MM.1S (cell line): ENCODE measurements at regions not wholly inside any gene's neighbourhood (a gene's known extent, or its start where the extent isn't known, plus 50 kb on each side); places are given as distances from the start of the nearest gene placed in this dataset.

ENCODE experiments used
- DNase-seq: peaks from one replicate; pipeline ENCODE4 v3.0.0-alpha.2; 2015
- H2AFZ ChIP-seq: fragments of 300-600 bp; sonication (generic); 2 replicates; pipeline ENCODE4 v1.6.0; 2016; ENCODE audit warnings: antibody characterized with exemption, low read length
- H3F3A ChIP-seq: fragments of 300-600 bp; sonication (generic); 2 replicates; pipeline ENCODE4 v1.6.1; 2016; ENCODE audit warnings: mild to moderate bottlenecking, antibody characterized with exemption, low read length, moderate library complexity, mixed read lengths; ENCODE audit not compliant: insufficient read depth
- H3K27ac ChIP-seq: fragments of 300-600 bp; sonication (generic); 2 replicates; pipeline ENCODE4 v1.5.1; 2016; ENCODE audit warnings: mild to moderate bottlenecking, low read length
- H3K27me3 ChIP-seq: fragments of 300-600 bp; sonication (generic); replicated peaks from 2 replicates; pipeline ENCODE4 v1.6.0; 2016; ENCODE audit warnings: low read length; ENCODE audit not compliant: insufficient read depth
- H3K36me3 ChIP-seq: fragments of 300-600 bp; sonication (generic); replicated peaks from 2 replicates; pipeline ENCODE4 v1.6.1; 2016; ENCODE audit warnings: mild to moderate bottlenecking, low read length, mixed read lengths; ENCODE audit not compliant: insufficient read depth
- H3K4me1 ChIP-seq: fragments of 300-600 bp; sonication (generic); 2 replicates; pipeline ENCODE4 v1.6.1; 2016; ENCODE audit warnings: low read length, mixed read lengths
- H3K4me2 ChIP-seq: fragments of 300-600 bp; sonication (generic); 2 replicates; pipeline ENCODE4 v1.6.0; 2016; ENCODE audit warnings: low read depth, low read length
- H3K4me3 ChIP-seq: fragments of 300-600 bp; sonication (generic); 2 replicates; pipeline ENCODE4 v1.5.1; 2016; ENCODE audit warnings: low read length, mixed read lengths
- H3K79me2 ChIP-seq: fragments of 300-600 bp; sonication (generic); 2 replicates; pipeline ENCODE4 v1.6.1; 2016; ENCODE audit warnings: mixed run types, low read length, mixed read lengths
- H3K9ac ChIP-seq: fragments of 300-600 bp; sonication (generic); 2 replicates; pipeline ENCODE4 v1.6.1; 2016; ENCODE audit warnings: low read length, mixed read lengths
- H3K9me2 ChIP-seq: fragments of 300-600 bp; sonication (generic); replicated peaks from 2 replicates; pipeline ENCODE4 v1.6.1; 2016; ENCODE audit warnings: mild to moderate bottlenecking, low read length, mixed read lengths; ENCODE audit not compliant: insufficient read depth
- H3K9me3 ChIP-seq: fragments of 300-600 bp; sonication (generic); replicated peaks from 2 replicates; pipeline ENCODE4 v1.6.1; 2016; ENCODE audit warnings: mild to moderate bottlenecking, low read length, mixed read lengths; ENCODE audit not compliant: insufficient read depth
- H4K20me1 ChIP-seq: fragments of 300-600 bp; sonication (generic); 2 replicates; pipeline ENCODE4 v1.6.1; 2016; ENCODE audit warnings: mild to moderate bottlenecking, low read length, moderate library complexity, mixed read lengths; ENCODE audit not compliant: insufficient read depth
- EZH2 ChIP-seq: fragments of 300-600 bp; sonication (generic); optimal IDR thresholded peaks from 2 replicates; pipeline ENCODE3; 2017; ENCODE audit warnings: low read depth, mild to moderate bottlenecking, antibody characterized with exemption, low read length, mixed read lengths
- EZH2phosphoT487 ChIP-seq: fragments of 300-600 bp; sonication (generic); IDR thresholded peaks from 2 replicates; pipeline ENCODE4 v1.6.1; 2018; ENCODE audit warnings: antibody characterized with exemption, low read length
- TF ChIP-seq, protein P1 (sequence below): fragments of 300-600 bp; sonication (generic); IDR thresholded peaks from 2 replicates; pipeline ENCODE4 v1.5.1; 2016; ENCODE audit warnings: antibody characterized with exemption, low read length, mixed read lengths

DNA sequence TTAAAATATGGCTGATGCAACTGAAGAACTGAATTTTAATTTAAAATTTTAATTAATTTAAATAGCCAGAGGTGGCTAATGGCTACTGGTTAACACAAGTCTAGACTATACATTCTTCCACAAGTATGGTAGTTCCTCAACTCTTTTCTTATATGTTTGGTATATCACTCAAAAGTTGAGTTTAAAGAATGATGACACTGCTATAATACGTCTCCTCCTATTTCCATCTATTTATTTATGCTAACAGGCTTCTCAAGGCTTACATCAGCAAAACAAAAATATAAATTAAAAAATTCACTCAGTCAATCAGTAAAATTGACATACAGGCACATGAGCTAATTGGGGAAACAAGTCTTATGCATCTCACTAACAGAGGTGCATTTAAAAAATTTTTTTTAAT lies 227.9 kb upstream of the PMFBP1 start:
- no peak for TF ChIP-seq EZH2
- TF ChIP-seq, protein P1, sequence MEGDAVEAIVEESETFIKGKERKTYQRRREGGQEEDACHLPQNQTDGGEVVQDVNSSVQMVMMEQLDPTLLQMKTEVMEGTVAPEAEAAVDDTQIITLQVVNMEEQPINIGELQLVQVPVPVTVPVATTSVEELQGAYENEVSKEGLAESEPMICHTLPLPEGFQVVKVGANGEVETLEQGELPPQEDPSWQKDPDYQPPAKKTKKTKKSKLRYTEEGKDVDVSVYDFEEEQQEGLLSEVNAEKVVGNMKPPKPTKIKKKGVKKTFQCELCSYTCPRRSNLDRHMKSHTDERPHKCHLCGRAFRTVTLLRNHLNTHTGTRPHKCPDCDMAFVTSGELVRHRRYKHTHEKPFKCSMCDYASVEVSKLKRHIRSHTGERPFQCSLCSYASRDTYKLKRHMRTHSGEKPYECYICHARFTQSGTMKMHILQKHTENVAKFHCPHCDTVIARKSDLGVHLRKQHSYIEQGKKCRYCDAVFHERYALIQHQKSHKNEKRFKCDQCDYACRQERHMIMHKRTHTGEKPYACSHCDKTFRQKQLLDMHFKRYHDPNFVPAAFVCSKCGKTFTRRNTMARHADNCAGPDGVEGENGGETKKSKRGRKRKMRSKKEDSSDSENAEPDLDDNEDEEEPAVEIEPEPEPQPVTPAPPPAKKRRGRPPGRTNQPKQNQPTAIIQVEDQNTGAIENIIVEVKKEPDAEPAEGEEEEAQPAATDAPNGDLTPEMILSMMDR, result no peak
- TF ChIP-seq EZH2phosphoT487, result no peak
- no peak overlapping the region for H2AFZ ChIP-seq
- H3F3A ChIP-seq, result no peaks in the 10 kb centered on the region
- no peaks in the 10 kb centered on the region for H4K20me1 ChIP-seq
- no peaks in the 10 kb centered on the region for H3K9me3 ChIP-seq
- DNase-seq, result no peak
- no peaks in the 10 kb centered on the region for H3K79me2 ChIP-seq
- no peaks in the 10 kb centered on the region for H3K36me3 ChIP-seq
- no peaks in the 10 kb centered on the region for H3K27me3 ChIP-seq
- no peaks in the 10 kb centered on the region for H3K9me2 ChIP-seq
- H3K9ac ChIP-seq, result no peak overlapping the region
- H3K4me2 ChIP-seq, result no peak overlapping the region
- H3K27ac ChIP-seq, result no peak overlapping the region
- H3K4me3 ChIP-seq, result no peak overlapping the region
- H3K4me1 ChIP-seq, result no peaks in the 10 kb centered on the region

GRCh38 chr16:72397876-72398275 lies 225.9 kb upstream of the PMFBP1 start:
- no peak overlapping the region for H3K9ac ChIP-seq
- H3K4me2 ChIP-seq, result no peak overlapping the region
- H3K27me3 ChIP-seq, result no peaks in the 10 kb centered on the region
- H2AFZ ChIP-seq, result no peak overlapping the region
- H3K27ac ChIP-seq, result no peak overlapping the region
- H3K79me2 ChIP-seq, result no peaks in the 10 kb centered on the region
- no peak overlapping the region for H3K4me3 ChIP-seq
- H3F3A ChIP-seq, result no peaks in the 10 kb centered on the region
- H3K9me3 ChIP-seq, result no peaks in the 10 kb centered on the region
- TF ChIP-seq EZH2phosphoT487 (no peak), EZH2 (no peak)
- TF ChIP-seq, protein P1, result no peak
- H3K4me1 ChIP-seq, result no peaks in the 10 kb centered on the region
- no peaks in the 10 kb centered on the region for H3K36me3 ChIP-seq
- H3K9me2 ChIP-seq, result no peaks in the 10 kb centered on the region
- no peaks in the 10 kb centered on the region for H4K20me1 ChIP-seq
- DNase-seq, result no peak

DNA sequence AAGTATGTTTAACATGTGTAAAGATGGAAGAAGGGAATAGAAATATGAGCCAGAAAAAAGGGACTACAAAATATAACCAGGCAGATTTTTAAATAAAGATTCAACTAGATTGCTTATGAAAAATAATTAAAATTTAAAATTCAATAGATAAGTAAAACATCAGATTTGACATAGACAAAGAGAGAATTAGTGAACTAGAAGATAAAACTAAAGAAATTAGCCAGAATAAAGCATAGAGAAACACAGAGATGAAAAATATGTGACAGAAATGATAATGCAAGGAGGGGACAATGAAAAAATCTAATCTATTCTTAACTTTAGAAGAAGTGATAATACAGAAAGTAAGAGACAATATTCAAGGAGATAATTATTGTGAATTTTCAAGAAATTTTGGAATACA lies 222.6 kb upstream of the PMFBP1 start:
- DNase-seq, result no peak
- Histone ChIP-seq H3K27me3 (no peaks in the 10 kb centered on the region), H3K79me2 (no peaks in the 10 kb centered on the region), H3K36me3 (no peaks in the 10 kb centered on the region), H4K20me1 (no peaks in the 10 kb centered on the region), H3K27ac (no peak overlapping the region), H2AFZ (no peak overlapping the region), H3K9me3 (no peaks in the 10 kb centered on the region), H3F3A (no peaks in the 10 kb centered on the region), H3K4me3 (no peak overlapping the region), H3K9ac (no peak overlapping the region), H3K4me1 (no peaks in the 10 kb centered on the region), H3K9me2 (no peaks in the 10 kb centered on the region), H3K4me2 (no peak overlapping the region)
- TF ChIP-seq, protein P1, result no peak
- TF ChIP-seq EZH2phosphoT487 (no peak), EZH2 (no peak)
